ENCODE measurements at regions not wholly inside any gene's neighbourhood (a gene's known extent, or its start where the extent isn't known, plus 50 kb on each side); places are given as distances from the start of the nearest gene placed in this dataset.

- TF ChIP-seq CTCF (conservative IDR thresholded peaks at IDR 0.05; ENCODE audit: low read depth, low read length) (no peak), EZH2 (IDR thresholded peaks at IDR 0.05; ENCODE audit: borderline replicate concordance, low read depth, low read length, poor library complexity, severe bottlenecking) (no peak)
Measured at GRCh38 chr20:48437146-48437545, 390.7 kb downstream of the PREX1 start.

Data from A673 (cell line).